ENCODE measurements at regions not wholly inside any gene's neighbourhood (a gene's known extent, or its start where the extent isn't known, plus 50 kb on each side); places are given as distances from the start of the nearest gene placed in this dataset.

DNA sequence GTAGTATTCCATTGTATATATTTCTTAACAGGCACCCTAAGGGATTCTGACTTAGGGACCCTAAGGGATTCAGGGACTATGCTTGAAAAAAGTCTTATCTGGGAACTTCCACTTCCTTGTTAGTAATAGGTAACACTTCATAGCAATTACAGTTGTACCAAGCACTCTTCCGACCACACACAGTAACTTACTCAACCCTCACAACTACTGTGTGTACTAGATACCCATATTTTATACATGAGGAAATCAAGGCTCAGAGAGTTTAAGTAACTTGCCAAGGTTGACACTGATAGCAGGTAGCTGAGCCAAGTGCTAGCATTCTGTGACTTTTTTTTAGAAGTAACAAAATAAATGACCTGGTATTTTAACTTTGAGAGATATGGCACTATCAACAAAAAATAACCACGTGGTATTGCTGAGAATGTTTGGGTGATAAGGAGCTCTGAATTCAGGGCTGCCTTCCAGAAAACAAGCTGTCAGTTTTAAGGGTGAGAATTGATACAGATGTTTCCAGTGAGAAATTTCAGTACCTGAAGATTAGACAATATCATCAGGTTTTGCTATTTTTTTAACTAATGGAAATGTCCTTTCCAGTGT, 210.3 kb upstream of the SUCLG2 start:
- TF ChIP-seq, protein P1, sequence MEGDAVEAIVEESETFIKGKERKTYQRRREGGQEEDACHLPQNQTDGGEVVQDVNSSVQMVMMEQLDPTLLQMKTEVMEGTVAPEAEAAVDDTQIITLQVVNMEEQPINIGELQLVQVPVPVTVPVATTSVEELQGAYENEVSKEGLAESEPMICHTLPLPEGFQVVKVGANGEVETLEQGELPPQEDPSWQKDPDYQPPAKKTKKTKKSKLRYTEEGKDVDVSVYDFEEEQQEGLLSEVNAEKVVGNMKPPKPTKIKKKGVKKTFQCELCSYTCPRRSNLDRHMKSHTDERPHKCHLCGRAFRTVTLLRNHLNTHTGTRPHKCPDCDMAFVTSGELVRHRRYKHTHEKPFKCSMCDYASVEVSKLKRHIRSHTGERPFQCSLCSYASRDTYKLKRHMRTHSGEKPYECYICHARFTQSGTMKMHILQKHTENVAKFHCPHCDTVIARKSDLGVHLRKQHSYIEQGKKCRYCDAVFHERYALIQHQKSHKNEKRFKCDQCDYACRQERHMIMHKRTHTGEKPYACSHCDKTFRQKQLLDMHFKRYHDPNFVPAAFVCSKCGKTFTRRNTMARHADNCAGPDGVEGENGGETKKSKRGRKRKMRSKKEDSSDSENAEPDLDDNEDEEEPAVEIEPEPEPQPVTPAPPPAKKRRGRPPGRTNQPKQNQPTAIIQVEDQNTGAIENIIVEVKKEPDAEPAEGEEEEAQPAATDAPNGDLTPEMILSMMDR (conservative IDR thresholded peaks at IDR 0.05; ENCODE audit: low read length) = no peak
- no peak for TF ChIP-seq EZH2phosphoT487 (IDR thresholded peaks at IDR 0.05; ENCODE audit: borderline replicate concordance)
